Kidney (tissue), 13 donors: ENCODE measurements at regions not wholly inside any gene's neighbourhood (a gene's known extent, or its start where the extent isn't known, plus 50 kb on each side); places are given as distances from the start of the nearest gene placed in this dataset.

ENCODE experiments used
- DNase-seq, 5 donors: peaks; one replicate each; pipeline ENCODE4 v3.0.0-alpha.2; 2013 to 2020
- FAIRE-seq: peaks from 2 replicates; lab custom pipeline; 2012; peaks lifted over from hg19 to GRCh38; lab: Jason Lieb, UNC
- H3K27ac ChIP-seq, 2 donors: one replicate each; pipeline ENCODE4 v1.7.0; 2013; ENCODE audit warnings: low read depth in 2 of 2, low read length in 2 of 2, inconsistent platforms in 1 of 2
- H3K27me3 ChIP-seq: one replicate; pipeline ENCODE4 v1.7.1; 2013; ENCODE audit warnings: low read length, inconsistent platforms; ENCODE audit not compliant: control insufficient read depth, insufficient read depth
- H3K36me3 ChIP-seq, 3 donors: one replicate each; pipeline versions ENCODE4 v1.7.0 to v1.7.1; 2013; ENCODE audit warnings: low read length in 3 of 3, control low read depth in 1 of 3, inconsistent platforms in 1 of 3; ENCODE audit not compliant: insufficient read depth in 3 of 3, control insufficient read depth in 2 of 3
- H3K4me1 ChIP-seq, 3 donors: one replicate each; pipeline versions ENCODE4 v1.7.0 to v1.7.1; 2013; ENCODE audit warnings: low read length in 3 of 3, inconsistent platforms in 1 of 3, low read depth in 1 of 3; ENCODE audit not compliant: control insufficient read depth in 2 of 3, insufficient read depth in 2 of 3
- H3K4me3 ChIP-seq, 3 donors: one replicate each; pipeline versions ENCODE4 v1.7.0 to v1.8.1; 2013; ENCODE audit warnings: low read length in 3 of 3, control low read depth in 1 of 3, inconsistent platforms in 1 of 3
- H3K9ac ChIP-seq, 3 donors: one replicate each; pipeline versions ENCODE4 v1.7.0 to v1.7.1; 2013; ENCODE audit warnings: low read length in 3 of 3, control low read depth in 1 of 3, inconsistent platforms in 1 of 3
- H3K9me3 ChIP-seq, 3 donors: one replicate each; pipeline versions ENCODE4 v1.7.0 to v1.7.1; 2013; ENCODE audit warnings: low read length in 3 of 3, control low read depth in 1 of 3, inconsistent platforms in 1 of 3; ENCODE audit not compliant: control insufficient read depth in 2 of 3, insufficient read depth in 1 of 3
- CTCF ChIP-seq: IDR thresholded peaks from 3 replicates; pipeline ENCODE4 v1.5.1; 2012; ENCODE audit warnings: mild to moderate bottlenecking, moderate library complexity, borderline replicate concordance; ENCODE audit not compliant: insufficient read depth; ENCODE audit errors: extremely low read depth
- intact Hi-C: fragments of 100-400 bp; cut with DNase I; formaldehyde crosslinking; loops from one replicate; pipeline ENCODE4 v1.11.1; 2022
- donor health status: control.
- donor health status: control.
- donor health status: control.
- donor health status: control.
- donor health status: control.
- donor health status: DM: yes; HTN: yes; CAD: no.
- donor health status: Normal renal cell carcinoma (clear cell type).

GRCh38 chr6:40743226-40743625, 156.1 kb upstream of the LRFN2 start:
- Histone ChIP-seq H3K36me3 (no peaks in the 10 kb centered on the region), H3K27me3 (no peaks in the 10 kb centered on the region), H3K4me1 (no peaks in the 10 kb centered on the region), H3K27ac (no peak overlapping the region), H3K4me3 (no peak overlapping the region), H3K9me3 (no peaks in the 10 kb centered on the region), H3K9ac (no peak overlapping the region)
- DNase-seq (no peak), FAIRE-seq (no peak)
- intact Hi-C loops: no loop called here
- no peak for TF ChIP-seq CTCF

- no peak overlapping the region for H3K9ac ChIP-seq
- H3K4me1 ChIP-seq: no peaks in the 10 kb centered on the region
- H3K27ac ChIP-seq: no peak overlapping the region
- no peaks in the 10 kb centered on the region for H3K9me3 ChIP-seq
- FAIRE-seq: no peak
- no peak for DNase-seq
- H3K36me3 ChIP-seq: no peaks in the 10 kb centered on the region
- intact Hi-C loops: no loop called here
- H3K27me3 ChIP-seq: no peaks in the 10 kb centered on the region
- no peak for TF ChIP-seq CTCF
- no peak overlapping the region for H3K4me3 ChIP-seq
Measured at GRCh38 chr6:40740518-40740917, 153.4 kb upstream of the LRFN2 start.

- H3K9me3 ChIP-seq: no peaks in the 10 kb centered on the region
- H3K36me3 ChIP-seq: no peaks in the 10 kb centered on the region
- H3K27ac ChIP-seq: no peak overlapping the region
- no peak overlapping the region for H3K9ac ChIP-seq
- DNase-seq (no peak), FAIRE-seq (no peak)
- no peak for TF ChIP-seq CTCF
- H3K27me3 ChIP-seq: no peaks in the 10 kb centered on the region
- intact Hi-C loops: no loop called here
- H3K4me1 ChIP-seq: no peaks in the 10 kb centered on the region
- no peak overlapping the region for H3K4me3 ChIP-seq
Measured at GRCh38 chr6:40738551-40739193, 151.5 kb upstream of the LRFN2 start.

GRCh38 chr6:40735521-40735920, 148.4 kb upstream of the LRFN2 start:
- FAIRE-seq: no peak
- no peak for DNase-seq
- no peak overlapping the region for H3K27ac ChIP-seq

More at GRCh38 chr6:40735521-40735920, 148.4 kb upstream of the LRFN2 start:
- Histone ChIP-seq H3K4me1 (no peaks in the 10 kb centered on the region), H3K9ac (no peak overlapping the region), H3K9me3 (no peaks in the 10 kb centered on the region), H3K27me3 (no peaks in the 10 kb centered on the region), H3K4me3 (no peak overlapping the region), H3K36me3 (no peaks in the 10 kb centered on the region)
- intact Hi-C loops: no loop called here
- TF ChIP-seq CTCF: no peak
